ENCODE measurements at regions not wholly inside any gene's neighbourhood (a gene's known extent, or its start where the extent isn't known, plus 50 kb on each side); places are given as distances from the start of the nearest gene placed in this dataset.

DNA sequence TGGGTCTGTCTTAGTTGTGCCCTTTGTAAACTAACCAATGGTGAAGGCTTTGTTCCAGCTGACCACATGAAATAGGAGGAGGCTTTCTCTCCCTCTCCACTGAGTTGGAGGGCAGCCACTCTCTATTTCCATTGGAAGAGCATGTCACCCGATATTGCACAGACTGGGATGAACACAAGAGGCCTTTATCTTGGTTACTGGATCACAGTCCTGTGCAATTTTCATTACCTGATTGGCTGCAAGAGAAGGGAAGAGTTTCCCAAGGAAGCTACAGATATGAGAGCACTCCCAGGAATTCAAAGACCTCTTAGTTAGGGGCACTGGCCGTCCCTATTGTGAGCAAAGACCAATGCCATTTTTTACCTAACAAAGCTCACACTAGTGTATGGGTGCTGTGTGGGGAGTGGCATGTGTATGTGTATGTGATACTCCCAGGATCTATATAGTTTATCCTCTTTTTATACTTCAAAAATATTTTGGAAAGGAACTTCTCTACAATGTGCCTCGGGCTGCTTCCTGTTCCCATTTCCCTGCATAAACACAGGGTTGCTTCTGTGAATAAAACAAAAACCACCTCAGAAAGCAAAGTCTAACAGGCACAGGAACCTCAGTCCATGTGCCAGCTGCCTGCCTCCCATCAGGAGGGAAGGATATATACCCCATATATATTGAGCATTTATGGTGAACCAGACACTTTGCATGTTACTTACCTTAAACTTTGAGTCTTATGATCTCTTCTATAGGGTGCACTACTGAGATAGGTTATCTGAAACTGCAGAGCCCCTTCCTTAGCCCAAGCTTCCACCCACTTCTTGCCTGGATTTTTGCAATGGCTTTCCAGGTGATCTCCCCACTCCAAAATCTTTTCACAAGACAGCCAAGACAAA is 126.5 kb downstream of the RASSF10 start:
- TF ChIP-seq GATA2 (IDR thresholded peaks at IDR 0.05; ENCODE audit: insufficient read depth, insufficient read length, low read depth, low read length) (no peak), POLR2A (IDR thresholded peaks at IDR 0.05; ENCODE audit: low read depth, low read length) (no peak), EZH2 (IDR thresholded peaks at IDR 0.05; ENCODE audit: borderline replicate concordance, low read depth, low read length, severe bottlenecking) (no peak), MYC (IDR thresholded peaks at IDR 0.05; ENCODE audit: low read depth, low read length) (no peak), JUN (IDR thresholded peaks at IDR 0.05; ENCODE audit: borderline replicate concordance, insufficient read depth, insufficient read length, low read depth) (no peak), FOS (IDR thresholded peaks at IDR 0.05; ENCODE audit: borderline replicate concordance, insufficient read depth, low read length) (no peak), POLR2AphosphoS5 (IDR thresholded peaks at IDR 0.05; ENCODE audit: insufficient read depth, low read depth, low read length) (no peak)
- TF ChIP-seq, protein P1, sequence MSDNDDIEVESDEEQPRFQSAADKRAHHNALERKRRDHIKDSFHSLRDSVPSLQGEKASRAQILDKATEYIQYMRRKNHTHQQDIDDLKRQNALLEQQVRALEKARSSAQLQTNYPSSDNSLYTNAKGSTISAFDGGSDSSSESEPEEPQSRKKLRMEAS (IDR thresholded peaks at IDR 0.05; ENCODE audit: insufficient read depth, insufficient read length), result no peak
- TF ChIP-seq, protein P2, sequence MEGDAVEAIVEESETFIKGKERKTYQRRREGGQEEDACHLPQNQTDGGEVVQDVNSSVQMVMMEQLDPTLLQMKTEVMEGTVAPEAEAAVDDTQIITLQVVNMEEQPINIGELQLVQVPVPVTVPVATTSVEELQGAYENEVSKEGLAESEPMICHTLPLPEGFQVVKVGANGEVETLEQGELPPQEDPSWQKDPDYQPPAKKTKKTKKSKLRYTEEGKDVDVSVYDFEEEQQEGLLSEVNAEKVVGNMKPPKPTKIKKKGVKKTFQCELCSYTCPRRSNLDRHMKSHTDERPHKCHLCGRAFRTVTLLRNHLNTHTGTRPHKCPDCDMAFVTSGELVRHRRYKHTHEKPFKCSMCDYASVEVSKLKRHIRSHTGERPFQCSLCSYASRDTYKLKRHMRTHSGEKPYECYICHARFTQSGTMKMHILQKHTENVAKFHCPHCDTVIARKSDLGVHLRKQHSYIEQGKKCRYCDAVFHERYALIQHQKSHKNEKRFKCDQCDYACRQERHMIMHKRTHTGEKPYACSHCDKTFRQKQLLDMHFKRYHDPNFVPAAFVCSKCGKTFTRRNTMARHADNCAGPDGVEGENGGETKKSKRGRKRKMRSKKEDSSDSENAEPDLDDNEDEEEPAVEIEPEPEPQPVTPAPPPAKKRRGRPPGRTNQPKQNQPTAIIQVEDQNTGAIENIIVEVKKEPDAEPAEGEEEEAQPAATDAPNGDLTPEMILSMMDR (IDR thresholded peaks at IDR 0.05; ENCODE audit: extremely low read depth in 1 of 2, insufficient read depth in 1 of 2, low read depth in 1 of 2, low read length in 2 of 2), result no peak
- peak; percentile 76 for FAIRE-seq
- H3K9ac ChIP-seq (replicated peaks; ENCODE audit: extremely low read depth, insufficient read depth, low read length), result no peak overlapping the region
- H3K27ac ChIP-seq (ENCODE audit: insufficient read depth, low read depth, low read length), result no peak overlapping the region
- no peaks in the 10 kb centered on the region for H3K9me3 ChIP-seq (replicated peaks; ENCODE audit: control insufficient read depth, insufficient read depth, low read length)
- no peaks in the 10 kb centered on the region for H3K9me1 ChIP-seq (replicated peaks; ENCODE audit: control insufficient read depth, extremely low read depth, insufficient read depth, low read length)
- no peaks in the 10 kb centered on the region for H3K79me2 ChIP-seq (ENCODE audit: control insufficient read depth, insufficient read depth, low read length)
- intact Hi-C loops (cut with micrococcal nuclease) (no loop called here), dilution Hi-C loops (cut with MboI; ENCODE audit: extremely low pct_ligation_motif_present, low sequenced_read_pairs) (no loop called here)
- H3K27me3 ChIP-seq (ENCODE audit: control insufficient read depth in 2 of 2, insufficient read depth in 2 of 2, low read length in 2 of 2), result no peaks in the 10 kb centered on the region
- no peak overlapping the region for H3K4me3 ChIP-seq (replicated peaks in 1 of 3; ENCODE audit: insufficient read depth in 1 of 3, low read depth in 1 of 3, low read length in 3 of 3)
- H3K36me3 ChIP-seq (ENCODE audit: control insufficient read depth in 2 of 2, extremely low read depth in 1 of 2, insufficient read depth in 2 of 2, low read length in 2 of 2), result no peaks in the 10 kb centered on the region
- H4K20me1 ChIP-seq (replicated peaks; ENCODE audit: control insufficient read depth, extremely low read depth, insufficient read depth, low read length), result no peaks in the 10 kb centered on the region
- peak overlapping the region; percentile 49 for H3K4me2 ChIP-seq (ENCODE audit: insufficient read depth, low read length)
- POLR2A ChIA-PET, result no interaction called here
- peaks cover 15% of the 10 kb centered on the region for H3K4me1 ChIP-seq (ENCODE audit: control insufficient read depth, extremely low read depth, insufficient read depth, low read length)
- DNase-seq (ENCODE audit: low read depth, low spot score), result peak; percentile 57
- H2AFZ ChIP-seq (ENCODE audit: low read depth, low read length), result peak overlapping the region; percentile 15
- CTCF ChIA-PET, result interaction anchor here (1.2 to 2.1 kb wide), 3 partner anchors 15 to 171 kb away, joined by 4 to 14 read pairs (median 5); no protein-coding TSS in a partner anchor
- BruUV-seq (replicated peaks), result no TSS peak

Measured in endothelial cell of umbilical vein (primary cell).